ENCODE measurements at regions not wholly inside any gene's neighbourhood (a gene's known extent, or its start where the extent isn't known, plus 50 kb on each side); places are given as distances from the start of the nearest gene placed in this dataset.

- ChIA-PET CTCF (no interaction called here), POLR2A (no interaction called here)
- Histone ChIP-seq H3K4me1 (ENCODE audit: control insufficient read depth, insufficient read depth, low read length) (no peaks in the 10 kb centered on the region), H3K36me3 (ENCODE audit: control insufficient read depth in 2 of 2, insufficient read depth in 1 of 2, low read length in 2 of 2) (no peaks in the 10 kb centered on the region), H3K4me3 (ENCODE audit: low read depth, low read length) (no peak overlapping the region), H3K9me3 (ENCODE audit: control insufficient read depth, insufficient read depth, low read depth, low read length) (no peaks in the 10 kb centered on the region), H3K27ac (ENCODE audit: extremely low read depth, low read depth, low read length) (no peak overlapping the region)
- no peak for TF ChIP-seq SETDB1 (IDR thresholded peaks at IDR 0.05; ENCODE audit: insufficient read length, low read length)
- no peak for TF ChIP-seq CTCF (tag by site-specific recombination; IDR thresholded peaks at IDR 0.05)
- TF ChIP-seq ZBTB11 (tag by site-specific recombination; conservative IDR thresholded peaks at IDR 0.05; ENCODE audit: low read depth) = no peak
- TF ChIP-seq SP7 (tag by site-specific recombination; IDR thresholded peaks at IDR 0.05) = no peak
- TF ChIP-seq ZNF423 (tag by site-specific recombination; IDR thresholded peaks at IDR 0.05) = no peak
- TF ChIP-seq SALL2 (tag by site-specific recombination; IDR thresholded peaks at IDR 0.05; ENCODE audit: borderline replicate concordance) = no peak
Observed at GRCh38 chr2:235262750-235263149, 231.1 kb upstream of the AGAP1 start.

GRCh38 chr2:235263205-235264120 lies 230.4 kb upstream of the AGAP1 start:
- Histone ChIP-seq H3K27ac (ENCODE audit: extremely low read depth, low read depth, low read length) (no peak overlapping the region), H3K9me3 (ENCODE audit: control insufficient read depth, insufficient read depth, low read depth, low read length) (no peaks in the 10 kb centered on the region), H3K4me1 (ENCODE audit: control insufficient read depth, insufficient read depth, low read length) (no peaks in the 10 kb centered on the region), H3K4me3 (ENCODE audit: low read depth, low read length) (no peak overlapping the region; the same call in 1 of the 2 replicates), H3K36me3 (ENCODE audit: control insufficient read depth in 2 of 2, insufficient read depth in 1 of 2, low read length in 2 of 2) (no peaks in the 10 kb centered on the region)
- POLR2A ChIA-PET = no interaction called here
- TF ChIP-seq OSR2 (tag by site-specific recombination; IDR thresholded peaks at IDR 0.05) = peak; percentile 46; the same call in 1 of the 2 replicates
- no peak for TF ChIP-seq RBAK (tag by site-specific recombination; IDR thresholded peaks at IDR 0.05)
- 0 out of 2 replicates have a peak, but pooled peaks have one; percentile 16 for TF ChIP-seq TRIM28 (IDR thresholded peaks at IDR 0.05; ENCODE audit: borderline replicate concordance, low read length)
- no peak for TF ChIP-seq YY2 (tag by site-specific recombination; IDR thresholded peaks at IDR 0.05)
- peak; percentile 57; the same call in 1 of the 2 replicates for TF ChIP-seq ZBTB17 (tag by site-specific recombination; IDR thresholded peaks at IDR 0.05)
- no peak for TF ChIP-seq ZNF629 (tag by site-specific recombination; IDR thresholded peaks at IDR 0.05)
- 0 out of 2 replicates have a peak, but pooled peaks have one; percentile 23 for TF ChIP-seq ZIC2 (tag by site-specific recombination; IDR thresholded peaks at IDR 0.05)
- no peak for TF ChIP-seq IKZF3 (tag by site-specific recombination; IDR thresholded peaks at IDR 0.05)
- CTCF ChIA-PET = interaction anchor here (0.5 to 1.2 kb wide), 2 partner anchors 132 to 1594 kb away, joined by 3 read pairs; no protein-coding TSS in a partner anchor

- ChIA-PET CTCF (interaction anchor here (0.5 to 1.2 kb wide), 2 partner anchors 132 to 1593 kb away, joined by 3 read pairs; no protein-coding TSS in a partner anchor), POLR2A (no interaction called here)
- no peak overlapping the region for H3K27ac ChIP-seq (ENCODE audit: extremely low read depth, low read depth, low read length)
- H3K4me3 ChIP-seq (ENCODE audit: low read depth, low read length) = no peak overlapping the region
- H3K4me1 ChIP-seq (ENCODE audit: control insufficient read depth, insufficient read depth, low read length) = no peaks in the 10 kb centered on the region
- no peaks in the 10 kb centered on the region for H3K36me3 ChIP-seq (ENCODE audit: control insufficient read depth in 2 of 2, insufficient read depth in 1 of 2, low read length in 2 of 2)
- no peaks in the 10 kb centered on the region for H3K9me3 ChIP-seq (ENCODE audit: control insufficient read depth, insufficient read depth, low read depth, low read length)
- TF ChIP-seq ZNF76 (tag by site-specific recombination; IDR thresholded peaks at IDR 0.05; ENCODE audit: borderline replicate concordance, low read depth) (no peak), ZNF138 (tag by site-specific recombination; IDR thresholded peaks at IDR 0.05; ENCODE audit: borderline replicate concordance) (no peak), ZBTB17 (tag by site-specific recombination; IDR thresholded peaks at IDR 0.05) (0 out of 2 replicates have a peak, but pooled peaks have one; percentile 9), ZNF558 (tag by site-specific recombination; IDR thresholded peaks at IDR 0.05) (no peak), REST (tag by site-specific recombination; IDR thresholded peaks at IDR 0.05) (no peak), PRDM4 (tag by site-specific recombination; IDR thresholded peaks at IDR 0.05) (no peak)
Observed at GRCh38 chr2:235264121-235264493, 229.7 kb upstream of the AGAP1 start.

Measured in HEK293 (cell line).